ENCODE measurements at regions not wholly inside any gene's neighbourhood (a gene's known extent, or its start where the extent isn't known, plus 50 kb on each side); places are given as distances from the start of the nearest gene placed in this dataset.
A peak's percentile ranks its signal among the peaks of the same experiment; 100 is the strongest.
"Not testable (repeated sequence)": the region's sequence is repeated elsewhere in the genome, so short reads cannot be mapped to it uniquely, and the experiment has no call there.

- DNase-seq = no peak
Observed at GRCh38 chr6:12525276-12525675, 191.3 kb upstream of the PHACTR1 start.

GRCh38 chr6:12527339-12527738 lies 189.2 kb upstream of the PHACTR1 start:
- DNase-seq = no peak

- no peak for DNase-seq
Observed at GRCh38 chr6:12528136-12528535, 188.4 kb upstream of the PHACTR1 start.

DNA sequence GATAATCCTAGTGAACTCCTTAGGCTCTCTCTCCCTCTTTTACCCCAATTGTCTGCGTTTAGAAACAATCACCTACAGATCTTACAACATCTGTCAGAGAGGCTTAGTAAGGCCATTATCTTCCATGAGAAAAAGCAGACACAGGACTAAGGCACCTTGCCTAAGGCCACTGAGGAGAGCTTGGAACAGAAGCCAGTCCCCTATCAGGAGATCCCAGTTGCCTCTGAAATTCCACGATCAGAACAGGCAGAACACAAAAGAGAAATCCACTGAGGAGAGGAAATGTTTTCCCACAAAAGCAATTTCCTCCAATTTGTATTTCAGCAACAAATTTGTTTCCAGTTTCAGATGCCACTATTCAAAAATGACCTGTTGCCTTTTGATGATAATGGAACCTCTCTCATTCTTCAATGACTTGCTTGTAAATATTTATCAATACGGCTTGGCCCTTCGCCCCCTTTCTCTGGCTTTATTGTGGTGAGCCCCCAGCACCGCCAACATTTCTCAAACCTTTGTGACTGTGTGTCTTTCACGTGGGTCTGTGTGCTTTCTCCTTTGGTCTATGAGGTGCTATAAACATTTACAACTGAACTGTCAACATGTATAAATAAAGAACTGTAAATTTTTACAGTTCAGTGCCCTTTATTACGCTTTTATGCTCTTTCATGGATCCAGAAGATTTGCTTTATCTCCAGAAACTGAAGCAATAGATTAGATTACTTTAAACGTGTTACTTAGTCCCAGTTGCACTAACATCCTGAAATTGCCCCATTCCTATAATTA lies 187.8 kb upstream of the PHACTR1 start:
- no peak for DNase-seq

DNA sequence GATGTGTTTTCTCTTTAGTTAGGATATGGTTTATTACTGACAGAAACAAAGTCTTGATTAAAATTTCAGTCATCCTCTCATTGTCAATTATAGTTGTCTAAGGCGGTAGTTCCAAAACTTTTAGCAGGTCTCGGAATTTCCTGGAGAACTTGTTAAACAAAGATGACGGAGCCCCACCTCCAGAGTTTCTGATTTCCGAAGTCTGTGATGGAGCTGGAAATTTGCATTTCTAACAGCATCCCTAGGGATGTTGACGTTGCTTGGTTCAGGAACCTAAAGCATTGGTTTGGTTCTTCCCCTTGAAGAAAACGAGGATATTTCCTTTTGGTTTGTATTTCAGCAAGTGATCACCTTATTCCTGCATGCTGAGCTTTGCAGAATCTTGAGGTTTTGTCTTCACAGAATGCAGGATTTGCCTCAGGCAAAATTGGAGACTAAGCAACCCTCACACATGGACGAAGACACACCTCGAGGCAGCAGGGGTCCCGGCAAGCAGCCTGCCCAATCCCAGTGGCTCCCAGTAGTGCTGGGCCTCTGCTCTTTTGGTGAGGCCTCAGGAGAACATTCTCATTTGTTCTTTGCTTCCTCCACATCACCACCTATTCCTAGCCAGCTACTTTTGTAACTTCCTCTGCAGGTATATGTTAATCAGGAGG lies 187.1 kb upstream of the PHACTR1 start:
- no peak for DNase-seq

DNA sequence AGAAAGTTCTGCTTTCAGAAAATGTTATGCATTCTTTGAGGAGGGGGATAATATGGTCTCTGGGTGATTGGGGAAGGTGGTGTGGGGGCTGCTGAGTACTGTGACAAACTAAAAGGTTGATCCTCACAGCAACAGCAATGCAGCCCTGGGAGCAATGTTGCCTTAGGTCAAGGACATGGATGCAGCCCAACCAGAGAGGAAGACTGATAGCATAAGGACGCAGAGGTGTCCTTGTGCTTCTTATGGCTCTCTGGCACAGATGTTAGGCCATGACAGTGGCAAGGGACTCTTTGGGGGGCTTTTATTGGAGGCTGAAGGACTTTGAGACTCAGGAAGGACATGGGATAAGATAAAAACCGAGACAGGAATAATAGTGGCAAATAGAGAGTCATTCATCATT lies 186.2 kb upstream of the PHACTR1 start:
- no peak for DNase-seq

GRCh38 chr6:12533586-12533985 lies 183.0 kb upstream of the PHACTR1 start:
- DNase-seq = no peak

DNA sequence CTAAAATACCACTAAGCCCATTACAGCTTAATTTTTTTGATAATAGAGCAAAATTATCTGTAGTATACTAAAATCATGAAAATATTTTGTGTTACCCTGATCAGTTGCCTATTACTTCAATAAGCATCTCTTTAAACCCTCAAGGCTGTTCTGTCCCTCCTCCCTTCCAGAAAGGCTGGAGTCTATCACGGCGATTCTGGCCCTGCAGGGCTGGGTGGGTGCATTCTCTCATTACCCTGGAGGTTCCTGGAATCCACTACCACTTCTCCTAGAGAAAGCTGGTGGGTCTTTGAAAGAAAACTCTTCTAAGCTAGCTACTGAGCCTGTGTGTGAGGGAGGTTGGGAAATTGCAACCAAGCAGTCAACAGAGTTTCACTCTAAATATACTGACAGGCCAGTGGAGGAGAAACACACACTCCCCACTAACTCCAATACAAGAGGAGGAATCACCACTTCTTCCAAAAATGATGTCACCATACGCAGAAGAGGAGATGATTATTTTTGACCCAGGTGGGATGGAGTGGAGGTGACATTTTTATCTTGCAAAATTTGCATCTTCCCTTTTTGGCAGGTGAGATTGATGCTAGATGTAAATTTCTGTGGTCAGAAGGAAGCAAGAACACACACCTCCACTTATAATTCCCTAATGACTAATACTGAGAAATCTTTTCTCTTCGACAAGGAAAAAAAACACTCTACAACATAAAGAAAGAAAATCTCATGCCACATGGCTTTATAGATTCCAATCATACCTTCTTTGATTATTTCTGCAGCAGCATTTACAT lies 182.3 kb upstream of the PHACTR1 start:
- DNase-seq = no peak

DNA sequence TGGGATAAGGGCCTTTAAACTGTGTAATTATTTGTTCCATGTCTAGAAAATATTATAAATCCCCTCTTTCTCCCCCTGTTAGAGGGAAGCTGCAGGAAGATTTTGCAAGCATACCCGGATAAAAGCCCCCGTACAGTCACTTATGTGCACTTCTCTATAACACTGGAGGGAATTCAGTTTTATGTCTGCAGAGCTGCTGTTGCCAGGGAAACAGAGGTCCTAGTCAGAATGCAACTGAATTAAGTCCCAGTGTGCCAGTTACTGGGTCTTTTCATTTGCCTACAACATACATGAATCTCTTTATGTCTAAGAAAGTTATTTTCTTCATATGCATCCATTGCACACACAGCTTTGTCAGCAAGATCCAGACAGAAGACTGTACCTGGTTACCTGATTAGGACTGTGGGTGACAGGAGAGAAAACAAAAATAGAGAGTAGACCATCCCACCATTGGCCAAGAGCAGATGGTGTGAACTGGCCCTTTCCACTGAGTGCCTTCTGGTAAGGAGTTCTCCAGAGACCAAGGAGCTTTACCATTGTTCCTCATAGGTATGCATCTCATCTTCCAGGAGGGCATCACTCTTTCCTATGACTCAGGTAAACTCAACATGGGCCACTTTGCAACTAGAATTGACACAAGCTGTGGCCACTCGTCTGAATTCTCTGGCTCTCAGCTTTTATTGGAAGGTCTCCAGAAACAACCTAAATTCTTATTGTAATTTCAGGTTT lies 180.8 kb upstream of the PHACTR1 start:
- no peak for DNase-seq

GRCh38 chr6:12536416-12536815 lies 180.2 kb upstream of the PHACTR1 start:
- DNase-seq = no peak

GRCh38 chr6:12537389-12537788 lies 179.2 kb upstream of the PHACTR1 start:
- no peak for DNase-seq

DNA sequence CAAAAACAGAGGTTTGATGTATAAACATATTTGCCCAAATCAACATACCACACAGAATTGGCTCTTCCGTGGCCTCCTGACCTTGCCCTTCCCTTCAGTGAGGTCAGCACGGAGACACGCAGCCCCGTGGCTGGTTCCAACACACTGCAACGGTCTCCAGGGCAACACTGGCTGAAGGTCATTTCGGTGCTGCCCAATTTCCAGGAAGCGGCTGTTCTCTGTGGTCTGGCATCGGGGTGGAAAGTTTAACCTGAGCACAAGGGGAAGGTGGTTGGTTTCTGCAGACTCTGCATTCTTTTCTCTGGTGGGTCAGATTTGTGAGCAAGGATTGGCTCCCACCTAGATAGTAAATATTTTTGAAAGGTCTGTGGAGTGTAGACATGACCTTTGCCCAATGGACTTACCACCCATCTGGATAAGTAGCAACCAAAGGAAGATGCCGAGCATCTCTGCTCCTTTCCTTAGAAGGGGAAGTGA lies 177.6 kb upstream of the PHACTR1 start:
- no peak for DNase-seq

DNA sequence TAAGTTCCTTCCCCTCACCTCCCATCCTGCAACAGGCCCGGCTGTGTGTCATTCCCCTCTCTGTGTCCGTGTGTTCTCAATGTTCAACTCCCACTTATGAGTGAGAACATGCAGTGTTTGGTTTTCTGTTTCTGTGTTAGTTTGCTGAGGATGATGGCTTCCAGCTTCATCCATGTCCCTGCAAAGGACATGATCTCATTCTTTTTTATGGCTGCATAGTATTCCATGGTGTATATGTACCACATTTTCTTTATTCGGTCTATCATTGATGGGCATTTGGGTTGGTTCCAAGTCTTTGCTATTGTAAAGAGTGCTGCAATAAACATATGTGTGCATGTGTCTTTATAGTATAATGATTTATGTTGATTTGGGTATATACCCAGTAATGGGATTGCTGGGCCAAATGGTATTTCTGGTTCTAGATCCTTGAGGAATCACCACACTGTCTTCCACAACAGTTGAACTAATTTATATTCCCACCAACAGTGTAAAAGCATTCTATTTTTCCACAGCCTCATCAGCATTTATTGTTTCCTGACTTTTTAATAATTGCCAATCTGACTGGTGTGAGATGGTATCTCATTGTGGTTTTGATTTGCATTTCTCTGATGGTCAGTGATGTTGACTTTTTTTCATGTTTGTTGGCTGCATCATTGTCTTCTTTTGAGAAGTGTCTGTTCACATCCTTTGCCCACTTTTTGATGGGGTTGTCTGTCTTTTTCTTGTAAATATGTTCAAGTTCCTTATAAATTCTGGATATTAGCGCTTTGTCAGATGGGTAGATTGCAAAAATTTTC lies 174.1 kb upstream of the PHACTR1 start:
- DNase-seq = not testable (repeated sequence)

- DNase-seq = peak; percentile 23
Observed at GRCh38 chr6:12543953-12544352, 172.6 kb upstream of the PHACTR1 start.

DNA sequence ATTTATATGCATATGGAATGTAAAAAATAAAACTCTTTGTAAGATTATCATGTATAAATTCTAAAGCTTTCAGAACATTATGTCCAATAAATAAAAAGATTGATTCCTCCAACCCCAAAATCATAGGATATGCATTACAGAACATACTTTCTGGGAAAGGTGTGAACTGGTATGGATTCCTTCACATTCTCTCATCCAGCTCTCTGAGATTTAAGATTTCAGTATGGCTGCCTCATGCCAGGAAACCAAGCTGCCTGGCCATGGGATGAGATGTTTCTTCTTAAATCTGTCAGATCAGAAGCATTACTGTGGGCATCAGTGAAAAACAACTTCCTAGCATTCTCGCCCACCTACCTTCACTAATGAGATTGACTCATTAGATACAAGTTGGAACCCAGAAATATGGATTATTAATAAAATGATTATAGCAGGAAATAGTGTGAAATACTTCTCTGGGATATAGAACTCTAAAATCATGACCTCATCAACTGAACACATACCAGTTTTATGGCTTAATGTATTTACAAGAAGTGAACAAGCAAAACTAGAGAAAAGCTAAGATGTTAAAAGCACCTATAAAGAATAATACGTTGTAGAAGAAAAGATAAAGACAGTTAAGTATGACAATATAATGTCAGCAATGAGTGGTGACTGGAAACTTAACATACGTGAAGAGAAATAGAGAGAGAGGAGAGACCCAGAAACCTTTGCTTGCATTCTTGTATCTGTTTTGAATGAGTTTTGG lies 171.6 kb upstream of the PHACTR1 start:
- no peak for DNase-seq

DNA sequence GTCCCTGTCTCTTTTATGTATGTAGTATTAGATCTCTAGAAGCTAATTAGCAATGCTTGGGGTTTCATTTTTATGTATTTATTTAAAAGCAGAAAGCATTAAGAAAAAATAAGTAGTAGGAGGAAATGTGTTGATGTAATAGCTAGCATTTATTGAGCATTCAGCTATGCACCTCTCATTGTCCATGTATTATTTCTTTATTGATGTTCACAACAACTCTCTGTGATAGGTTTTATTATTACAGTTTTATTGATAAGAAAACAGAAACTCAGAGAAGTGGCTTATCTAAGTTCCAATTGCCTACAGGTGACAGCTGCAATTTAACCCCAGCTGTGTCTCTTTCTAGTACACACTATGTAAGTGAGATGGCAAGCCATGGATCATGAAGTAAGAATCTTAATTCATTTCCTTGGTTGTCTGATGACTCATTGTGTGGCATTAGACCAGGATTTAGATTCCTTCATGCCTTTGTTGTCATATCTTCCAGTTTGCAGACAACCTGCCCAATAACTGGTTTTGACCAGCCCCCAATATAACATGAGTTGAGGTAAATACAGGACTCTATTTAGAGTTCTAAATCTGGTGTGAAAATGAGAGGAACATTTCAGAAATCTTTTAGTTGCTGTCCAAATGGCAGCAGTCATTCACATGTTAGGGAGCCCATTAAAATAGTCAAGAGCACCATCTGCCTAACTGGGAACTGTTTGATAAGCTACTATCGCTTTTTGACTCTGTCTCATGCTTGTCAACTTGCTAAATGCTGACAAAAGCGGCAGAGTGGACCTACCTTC lies 170.8 kb upstream of the PHACTR1 start:
- DNase-seq = no peak

- DNase-seq = no peak
Observed at GRCh38 chr6:12546410-12547002, 170.1 kb upstream of the PHACTR1 start.

- no peak for DNase-seq
Observed at GRCh38 chr6:12548526-12548925, 168.0 kb upstream of the PHACTR1 start.

DNA sequence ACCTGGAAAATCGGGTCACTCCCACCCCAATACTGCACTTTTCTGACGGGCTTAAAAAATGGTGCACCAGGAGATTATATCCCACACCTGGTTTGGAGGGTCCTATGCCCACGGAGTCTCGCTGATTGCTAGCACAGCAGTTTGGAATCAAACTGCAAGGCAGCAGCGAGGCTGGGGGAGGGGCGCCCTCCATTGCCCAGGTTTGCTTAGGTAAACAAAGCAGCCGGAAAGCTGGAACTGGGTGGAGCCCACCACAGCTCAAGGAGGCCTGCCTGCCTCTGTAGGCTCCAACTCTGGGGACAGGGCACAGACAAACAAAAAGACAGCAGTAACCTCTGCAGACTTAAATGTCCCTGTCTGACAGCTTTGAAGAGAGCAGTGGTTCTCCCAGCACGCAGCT lies 167.1 kb upstream of the PHACTR1 start:
- DNase-seq = not testable (repeated sequence)

DNA sequence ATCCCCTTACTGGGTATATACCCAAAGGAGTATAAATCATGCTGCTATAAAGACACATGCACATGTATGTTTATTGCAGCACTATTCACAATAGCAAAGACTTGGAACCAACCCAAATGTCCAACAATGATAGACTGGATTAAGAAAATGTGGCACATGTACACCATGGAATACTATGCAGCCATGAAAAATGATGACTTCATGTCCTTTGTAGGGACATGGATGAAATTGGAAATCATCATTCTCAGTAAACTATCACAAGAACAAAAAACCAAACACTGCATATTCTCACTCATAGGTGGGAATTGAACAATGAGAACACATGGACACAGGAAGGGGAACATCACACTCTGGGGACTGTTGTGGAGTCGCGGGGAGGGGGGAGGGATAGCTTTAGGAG lies 161.7 kb upstream of the PHACTR1 start:
- not testable (repeated sequence) for DNase-seq

Data from activated CD4-positive, alpha-beta T cell treated with anti-CD3 and anti-CD28 coated beads, Interleukin-2, amount 50 U/mL, for 16 hours (primary cell).